ENCODE measurements at regions not wholly inside any gene's neighbourhood (a gene's known extent, or its start where the extent isn't known, plus 50 kb on each side); places are given as distances from the start of the nearest gene placed in this dataset.

DNA sequence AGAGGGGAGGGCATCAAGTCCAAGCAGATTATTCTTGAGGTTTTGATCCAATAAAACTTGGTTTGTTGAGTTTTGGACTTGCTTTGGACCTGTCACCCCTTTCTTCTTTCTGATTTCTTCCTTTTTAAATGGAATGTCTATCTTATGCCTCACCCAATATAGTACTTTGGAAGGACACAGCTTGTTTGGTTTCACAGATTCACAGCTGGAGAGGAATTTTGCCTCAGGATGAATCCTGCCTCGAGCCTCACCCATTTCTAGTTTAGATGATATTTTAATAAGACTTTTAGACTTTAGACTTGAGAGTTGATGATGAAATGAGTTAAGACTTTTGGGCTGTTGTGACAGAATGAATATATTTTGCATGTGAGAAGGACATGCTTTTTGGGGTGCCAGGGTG lies 136.9 kb upstream of the PDE5A start:
- TF ChIP-seq, protein P1, sequence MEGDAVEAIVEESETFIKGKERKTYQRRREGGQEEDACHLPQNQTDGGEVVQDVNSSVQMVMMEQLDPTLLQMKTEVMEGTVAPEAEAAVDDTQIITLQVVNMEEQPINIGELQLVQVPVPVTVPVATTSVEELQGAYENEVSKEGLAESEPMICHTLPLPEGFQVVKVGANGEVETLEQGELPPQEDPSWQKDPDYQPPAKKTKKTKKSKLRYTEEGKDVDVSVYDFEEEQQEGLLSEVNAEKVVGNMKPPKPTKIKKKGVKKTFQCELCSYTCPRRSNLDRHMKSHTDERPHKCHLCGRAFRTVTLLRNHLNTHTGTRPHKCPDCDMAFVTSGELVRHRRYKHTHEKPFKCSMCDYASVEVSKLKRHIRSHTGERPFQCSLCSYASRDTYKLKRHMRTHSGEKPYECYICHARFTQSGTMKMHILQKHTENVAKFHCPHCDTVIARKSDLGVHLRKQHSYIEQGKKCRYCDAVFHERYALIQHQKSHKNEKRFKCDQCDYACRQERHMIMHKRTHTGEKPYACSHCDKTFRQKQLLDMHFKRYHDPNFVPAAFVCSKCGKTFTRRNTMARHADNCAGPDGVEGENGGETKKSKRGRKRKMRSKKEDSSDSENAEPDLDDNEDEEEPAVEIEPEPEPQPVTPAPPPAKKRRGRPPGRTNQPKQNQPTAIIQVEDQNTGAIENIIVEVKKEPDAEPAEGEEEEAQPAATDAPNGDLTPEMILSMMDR (IDR thresholded peaks at IDR 0.05) = no peak
- no peak for TF ChIP-seq POLR2A (IDR thresholded peaks at IDR 0.05)
